ENCODE measurements at regions not wholly inside any gene's neighbourhood (a gene's known extent, or its start where the extent isn't known, plus 50 kb on each side); places are given as distances from the start of the nearest gene placed in this dataset.
"Not testable (repeated sequence)": the region's sequence is repeated elsewhere in the genome, so short reads cannot be mapped to it uniquely, and the experiment has no call there.

GRCh38 chr9:102768002-102768401 is 227.1 kb upstream of the CYLC2 start:
- in situ Hi-C loops (cut with MboI; ENCODE audit: low sequenced_read_pairs in 4 of 4) = no loop called here
- intact Hi-C loops (cut with DNase I; ENCODE audit: low total_unique reads) = no loop called here

DNA sequence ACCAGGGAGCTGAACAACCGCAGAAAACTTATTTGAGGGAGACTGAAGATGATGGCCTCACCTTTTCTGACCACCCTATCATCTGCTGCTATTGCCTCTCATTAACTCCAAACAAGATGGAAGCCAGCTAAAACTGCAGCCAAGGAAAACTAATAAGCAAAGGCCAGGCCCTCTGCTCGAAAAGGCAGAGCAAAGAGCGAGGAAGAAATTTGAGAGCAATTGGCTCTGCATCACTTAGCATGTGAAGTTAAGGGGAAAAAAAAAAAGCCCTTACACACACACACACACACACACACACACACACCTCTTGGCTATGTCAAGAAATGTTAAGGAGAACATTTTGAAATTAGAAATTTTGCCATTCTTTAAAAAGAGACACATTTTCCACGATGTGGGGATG is 228.1 kb upstream of the CYLC2 start:
- H3K36me3 ChIP-seq = no peaks in the 10 kb centered on the region
- TF ChIP-seq CTCF (IDR thresholded peaks at IDR 0.05 in 4 of 5, conservative IDR thresholded peaks at IDR 0.05 in 1 of 5) (no peak), POLR2A (IDR thresholded peaks at IDR 0.05) (no peak)
- in situ Hi-C loops (cut with MboI; ENCODE audit: low sequenced_read_pairs in 4 of 4) (no loop called here), intact Hi-C loops (cut with DNase I; ENCODE audit: low total_unique reads) (no loop called here)
- no peak overlapping the region for H3K4me3 ChIP-seq
- H3K27ac ChIP-seq = no peak overlapping the region
- DNase-seq (no peak), ATAC-seq (no peak)
- no peaks in the 10 kb centered on the region for H3K9me3 ChIP-seq
- H3K27me3 ChIP-seq = no peaks in the 10 kb centered on the region
- H3K4me1 ChIP-seq = no peaks in the 10 kb centered on the region

More at GRCh38 chr9:102768002-102768401, 227.1 kb upstream of the CYLC2 start:
- no peak for DNase-seq
- Histone ChIP-seq H3K9me3 (no peaks in the 10 kb centered on the region), H3K27me3 (no peaks in the 10 kb centered on the region), H3K4me3 (no peak overlapping the region), H3K36me3 (no peaks in the 10 kb centered on the region), H3K4me1 (no peaks in the 10 kb centered on the region), H3K27ac (no peak overlapping the region)
- TF ChIP-seq POLR2A (IDR thresholded peaks at IDR 0.05) (no peak), CTCF (IDR thresholded peaks at IDR 0.05 in 4 of 5, conservative IDR thresholded peaks at IDR 0.05 in 1 of 5) (no peak)
- ATAC-seq = no peak

DNA sequence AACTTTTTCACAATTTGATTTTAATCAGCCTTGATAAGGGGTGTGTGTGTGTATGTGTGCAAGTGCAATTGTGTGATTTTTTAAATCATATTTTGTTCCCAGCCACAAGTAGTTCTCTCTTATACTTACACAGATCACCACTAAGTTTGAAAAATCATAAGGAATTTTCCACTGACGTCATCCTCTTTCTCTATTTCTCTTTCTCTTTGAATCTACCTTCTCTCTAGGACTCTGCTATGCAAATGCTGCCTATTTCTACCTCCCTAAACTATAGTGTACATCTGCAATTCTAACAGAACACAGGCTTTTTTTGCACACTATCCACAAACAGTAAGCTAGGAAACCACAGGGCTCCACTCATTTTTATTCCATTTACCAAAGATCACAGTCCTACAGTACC is 254.6 kb upstream of the CYLC2 start:
- H3K27ac ChIP-seq = no peak overlapping the region
- in situ Hi-C loops (cut with MboI; ENCODE audit: low sequenced_read_pairs in 4 of 4) = no loop called here
- no peak for ATAC-seq
- H3K36me3 ChIP-seq = no peaks in the 10 kb centered on the region
- H3K27me3 ChIP-seq = no peaks in the 10 kb centered on the region
- H3K9me3 ChIP-seq = no peaks in the 10 kb centered on the region
- no peak for TF ChIP-seq POLR2A (IDR thresholded peaks at IDR 0.05)
- TF ChIP-seq CTCF (IDR thresholded peaks at IDR 0.05 in 4 of 5, conservative IDR thresholded peaks at IDR 0.05 in 1 of 5) = no peak
- intact Hi-C loops (cut with DNase I; ENCODE audit: low total_unique reads) = no loop called here
- no peaks in the 10 kb centered on the region for H3K4me1 ChIP-seq
- DNase-seq = no peak
- H3K4me3 ChIP-seq = no peak overlapping the region

DNA sequence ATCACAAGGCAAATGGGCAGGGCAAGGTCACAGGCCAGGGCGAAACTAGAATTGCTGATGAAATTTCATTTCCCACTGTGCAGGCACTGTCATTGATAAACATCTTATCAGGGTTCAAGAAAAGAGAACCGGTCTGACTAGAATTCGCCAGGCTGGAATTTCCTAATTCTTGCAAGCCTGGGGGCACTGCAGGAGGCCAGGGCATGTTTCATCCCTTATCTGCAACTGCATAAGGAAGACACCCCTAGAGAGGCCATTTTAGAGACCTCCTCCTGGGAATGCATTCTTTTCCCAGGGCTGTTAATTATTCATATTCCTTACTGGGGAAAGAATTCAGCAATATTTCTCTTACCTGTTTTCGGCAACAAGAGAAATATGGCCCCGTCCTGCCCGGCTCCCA is 266.2 kb upstream of the CYLC2 start:
- H3K4me3 ChIP-seq = no peak overlapping the region
- intact Hi-C loops (cut with DNase I; ENCODE audit: low total_unique reads) = no loop called here
- H3K27ac ChIP-seq = no peak overlapping the region
- no peaks in the 10 kb centered on the region for H3K9me3 ChIP-seq
- in situ Hi-C loops (cut with MboI; ENCODE audit: low sequenced_read_pairs in 4 of 4) = no loop called here
- TF ChIP-seq POLR2A (IDR thresholded peaks at IDR 0.05) = no peak
- TF ChIP-seq CTCF (IDR thresholded peaks at IDR 0.05 in 4 of 5, conservative IDR thresholded peaks at IDR 0.05 in 1 of 5) = no peak
- H3K4me1 ChIP-seq = no peaks in the 10 kb centered on the region
- no peak for DNase-seq
- no peak for ATAC-seq
- H3K27me3 ChIP-seq = no peaks in the 10 kb centered on the region
- H3K36me3 ChIP-seq = no peaks in the 10 kb centered on the region

GRCh38 chr9:102714184-102714583 is 280.9 kb upstream of the CYLC2 start:
- DNase-seq = no peak
- Histone ChIP-seq H3K9me3 (no peaks in the 10 kb centered on the region), H3K27ac (no peak overlapping the region), H3K4me1 (no peaks in the 10 kb centered on the region), H3K27me3 (no peaks in the 10 kb centered on the region), H3K36me3 (no peaks in the 10 kb centered on the region), H3K4me3 (no peak overlapping the region)
- intact Hi-C loops (cut with DNase I; ENCODE audit: low total_unique reads) = no loop called here
- TF ChIP-seq CTCF (IDR thresholded peaks at IDR 0.05 in 4 of 5, conservative IDR thresholded peaks at IDR 0.05 in 1 of 5) (no peak), POLR2A (IDR thresholded peaks at IDR 0.05) (no peak)
- in situ Hi-C loops (cut with MboI; ENCODE audit: low sequenced_read_pairs in 4 of 4) = no loop called here
- ATAC-seq = no peak

GRCh38 chr9:102712910-102713309 is 282.2 kb upstream of the CYLC2 start:
- intact Hi-C loops (cut with DNase I; ENCODE audit: low total_unique reads); DNase-seq; in situ Hi-C loops (cut with MboI; ENCODE audit: low sequenced_read_pairs in 4 of 4); H3K36me3 ChIP-seq; H3K4me1 ChIP-seq; H3K27ac ChIP-seq; H3K27me3 ChIP-seq; H3K4me3 ChIP-seq; H3K9me3 ChIP-seq; ATAC-seq: not testable (repeated sequence)
